HepG2 (cell line): ENCODE measurements at regions not wholly inside any gene's neighbourhood (a gene's known extent, or its start where the extent isn't known, plus 50 kb on each side); places are given as distances from the start of the nearest gene placed in this dataset.

Experiments used
- ATAC-seq: fragments of 200-7000 bp; cut with Tn5 transposase; 3 replicates; pipeline ENCODE4 v1.9.1; 2020; ENCODE audit warnings: mild to moderate bottlenecking, moderate library complexity
- BruUV-seq: library from RNA; stranded (reverse); fragments of 400-500 nt; replicated peaks from 2 replicates; lab custom pipeline; 2021; lab: Mats Ljungman, UMichigan
- CTCF ChIA-PET: fragments of 300-600 bp; formaldehyde crosslinking; extraction: SDS; loops from one replicate; lab custom pipeline; 2021; ENCODE audit warnings: low total read pairs, inconsistent platforms, low intra/inter-chr PET ratio; lab: Yijun Ruan, JAX
- POLR2A ChIA-PET: fragments of 350-600 bp; sonication (Branson Sonifier 250); formaldehyde crosslinking; loops from one replicate; lab custom pipeline; 2020; ENCODE audit warnings: antibody characterized with exemption, inconsistent platforms; lab: Yijun Ruan, JAX
- DNase-seq: peaks from one replicate; pipeline ENCODE4 v3.0.0-alpha.2; 2015; ENCODE audit warnings: low spot score
- FAIRE-seq: peaks from 3 replicates; lab custom pipeline; 2011; peaks lifted over from hg19 to GRCh38; lab: Jason Lieb, UNC
- H2AFZ ChIP-seq: one replicate; pipeline ENCODE4 v1.6.1; 2011; ENCODE audit warnings: low read length, inconsistent platforms
- H3K27ac ChIP-seq: fragments of 300-600 bp; 3 replicates; pipeline ENCODE4 v1.8.0; 2011; ENCODE audit warnings: mixed run types, mild to moderate bottlenecking, mixed read lengths, low read length, inconsistent platforms; ENCODE audit not compliant: insufficient read depth; ENCODE audit errors: extremely low read length
- H3K27me3 ChIP-seq, 2 experiments: fragments of 200-600 bp in 1 of 2; 2 replicates in 1 of 2; 3 replicates in 1 of 2; pipeline versions ENCODE4 v1.6.0 to v1.8.0; 2011; ENCODE audit warnings: low read length in 2 of 2, mild to moderate bottlenecking in 2 of 2, moderate library complexity in 2 of 2, inconsistent platforms in 1 of 2; ENCODE audit not compliant: insufficient read depth in 2 of 2, control insufficient read depth in 1 of 2
- H3K36me3 ChIP-seq, 2 experiments: fragments of 200-600 bp in 1 of 2; replicated peaks in 1 of 2; 2 replicates in 1 of 2; 3 replicates in 1 of 2; pipeline versions ENCODE4 v1.5.1 to v1.8.0; 2011; ENCODE audit warnings: low read length in 2 of 2, inconsistent platforms in 1 of 2; ENCODE audit not compliant: insufficient read depth in 2 of 2, control insufficient read depth in 1 of 2
- H3K4me1 ChIP-seq: 2 replicates; pipeline ENCODE4 v1.5.1; 2012; ENCODE audit warnings: low read length, inconsistent platforms; ENCODE audit not compliant: insufficient read depth
- H3K4me2 ChIP-seq: 2 replicates; pipeline ENCODE4 v1.6.0; 2011; ENCODE audit warnings: low read depth, low read length, inconsistent platforms
- H3K4me3 ChIP-seq, 3 experiments: fragments of 200-600 bp in 1 of 3; sonication (generic), shearing (Covaris generic) in 1 of 3; replicated peaks in 1 of 3; 2 replicates each; pipeline ENCODE4 v1.5.1; 2011 to 2016; ENCODE audit warnings: low read length in 3 of 3, inconsistent platforms in 2 of 3, low read depth in 2 of 3, mild to moderate bottlenecking in 2 of 3, control low read depth in 1 of 3, mixed read lengths in 1 of 3; ENCODE audit not compliant: insufficient read depth in 1 of 3
- H3K79me2 ChIP-seq: one replicate; pipeline ENCODE4 v1.6.1; 2011; ENCODE audit warnings: low read length, inconsistent platforms; ENCODE audit not compliant: insufficient read depth
- H3K9ac ChIP-seq: 2 replicates; pipeline ENCODE4 v1.6.0; 2011; ENCODE audit warnings: mild to moderate bottlenecking, low read depth, low read length, inconsistent platforms; ENCODE audit not compliant: insufficient read depth
- H3K9me3 ChIP-seq: 2 replicates; pipeline ENCODE4 v1.5.1; 2012; ENCODE audit warnings: mild to moderate bottlenecking, low read length
- H4K20me1 ChIP-seq: 2 replicates; pipeline ENCODE4 v1.6.0; 2011; ENCODE audit warnings: inconsistent platforms, mild to moderate bottlenecking, low read length, moderate library complexity; ENCODE audit not compliant: insufficient read depth
- JUN ChIP-seq: sonication (generic); formaldehyde crosslinking; IDR thresholded peaks from 2 replicates; pipeline ENCODE4 v1.4.0; 2020; ENCODE audit warnings: mild to moderate bottlenecking, missing genetic modification reagents
- KDM4B ChIP-seq: sonication (generic); formaldehyde crosslinking; IDR thresholded peaks from 2 replicates; pipeline ENCODE4 v1.4.0; 2020; ENCODE audit warnings: missing genetic modification reagents
- NR2F1 ChIP-seq, 2 experiments: fragments of 450-650 bp in 1 of 2; formaldehyde crosslinking in 1 of 2; IDR thresholded peaks; 2 replicates each; pipeline versions ENCODE4 v1.5.0 to v1.6.1; 2016 to 2020; ENCODE audit warnings: mild to moderate bottlenecking in 1 of 2, missing compliant biosample characterization in 1 of 2, missing genetic modification reagents in 1 of 2, moderate library complexity in 1 of 2
- POGZ ChIP-seq: sonication (generic); formaldehyde crosslinking; IDR thresholded peaks from 2 replicates; pipeline ENCODE4 v1.4.0; 2020; ENCODE audit warnings: mild to moderate bottlenecking, missing genetic modification reagents
- RXRB ChIP-seq: IDR thresholded peaks from 2 replicates; pipeline ENCODE4 v1.6.1; 2016; ENCODE audit warnings: borderline replicate concordance, missing genetic modification reagents, missing compliant biosample characterization
- SAFB2 ChIP-seq: sonication (generic); formaldehyde crosslinking; IDR thresholded peaks from 2 replicates; pipeline ENCODE4 v1.5.1; 2020; ENCODE audit warnings: missing genetic modification reagents, low read depth, mild to moderate bottlenecking, borderline replicate concordance
- SMARCE1 ChIP-seq: fragments of 450-650 bp; IDR thresholded peaks from 2 replicates; pipeline ENCODE4 v1.6.1; 2017; ENCODE audit warnings: borderline replicate concordance
- TCF7L2 ChIP-seq: IDR thresholded peaks from 2 replicates; pipeline ENCODE4 v1.6.1; 2011; ENCODE audit warnings: mild to moderate bottlenecking, low read depth, low read length, moderate library complexity
- ZBTB20 ChIP-seq: sonication (generic); formaldehyde crosslinking; IDR thresholded peaks from 2 replicates; pipeline ENCODE4 v1.8.1; 2023; ENCODE audit warnings: missing genetic modification reagents, low read depth, mild to moderate bottlenecking, borderline replicate concordance
- ZBTB3 ChIP-seq: sonication (generic); formaldehyde crosslinking; IDR thresholded peaks from 2 replicates; pipeline ENCODE4 v1.4.0; 2020; ENCODE audit warnings: low read depth, mild to moderate bottlenecking, moderate library complexity, missing genetic modification reagents, borderline replicate concordance
- ZC3H4 ChIP-seq: sonication (generic); formaldehyde crosslinking; IDR thresholded peaks from 2 replicates; pipeline ENCODE4 v1.4.0; 2020; ENCODE audit warnings: missing genetic modification reagents, borderline replicate concordance
- ZFP41 ChIP-seq: sonication (generic); formaldehyde crosslinking; IDR thresholded peaks from 2 replicates; pipeline ENCODE4 v1.4.0; 2020; ENCODE audit warnings: mild to moderate bottlenecking, missing genetic modification reagents, borderline replicate concordance
- ZNF629 ChIP-seq: sonication (generic); formaldehyde crosslinking; conservative IDR thresholded peaks from 2 replicates; pipeline ENCODE4 v1.5.0; 2020; ENCODE audit warnings: missing genetic modification reagents
- ZNF674 ChIP-seq: sonication (generic); formaldehyde crosslinking; IDR thresholded peaks from 2 replicates; pipeline ENCODE4 v1.5.0; 2020; ENCODE audit warnings: low read depth, mild to moderate bottlenecking, missing genetic modification reagents
- ZNF7 ChIP-seq: IDR thresholded peaks from 2 replicates; pipeline ENCODE4 v1.6.1; 2016; ENCODE audit warnings: missing biosample characterization, missing genetic modification reagents
- ZNF772 ChIP-seq: sonication (generic); formaldehyde crosslinking; IDR thresholded peaks from 2 replicates; pipeline ENCODE4 v1.5.0; 2020; ENCODE audit warnings: mild to moderate bottlenecking, missing genetic modification reagents
- WGBS: methylation state at CpG from one replicate; pipeline ENCODE4 v1.1.6; 2017; ENCODE audit warnings: low lambda C conversion rate; 5-methylcytosine and 5-hydroxymethylcytosine counted together
- in situ Hi-C: cut with HindIII; loops from 2 replicates; pipeline ENCODE4 v1.10.0; 2017; ENCODE audit warnings: low pct_unique_long_range_greater_than_20kb; ENCODE audit not compliant: extremely low pct_ligation_motif_present
- intact Hi-C: fragments of 100-400 bp; cut with micrococcal nuclease; formaldehyde crosslinking; loops from one replicate; pipeline ENCODE4 v1.10.0; 2022; ENCODE audit not compliant: unreplicated experiment
- TF ChIP-seq, protein P1 (sequence below): sonication (generic); formaldehyde crosslinking; IDR thresholded peaks from 2 replicates; pipeline ENCODE4 v1.4.0; 2020; ENCODE audit warnings: mild to moderate bottlenecking, missing genetic modification reagents, borderline replicate concordance
- TF ChIP-seq, protein P2 (sequence below): sonication (generic); formaldehyde crosslinking; IDR thresholded peaks from 2 replicates; pipeline ENCODE4 v1.8.1; 2023; ENCODE audit warnings: missing genetic modification reagents, inconsistent platforms, borderline replicate concordance
- TF ChIP-seq, protein P3 (sequence below): sonication (generic); formaldehyde crosslinking; IDR thresholded peaks from 2 replicates; pipeline ENCODE4 v1.5.0; 2020; ENCODE audit warnings: mild to moderate bottlenecking, missing genetic modification reagents

DNA sequence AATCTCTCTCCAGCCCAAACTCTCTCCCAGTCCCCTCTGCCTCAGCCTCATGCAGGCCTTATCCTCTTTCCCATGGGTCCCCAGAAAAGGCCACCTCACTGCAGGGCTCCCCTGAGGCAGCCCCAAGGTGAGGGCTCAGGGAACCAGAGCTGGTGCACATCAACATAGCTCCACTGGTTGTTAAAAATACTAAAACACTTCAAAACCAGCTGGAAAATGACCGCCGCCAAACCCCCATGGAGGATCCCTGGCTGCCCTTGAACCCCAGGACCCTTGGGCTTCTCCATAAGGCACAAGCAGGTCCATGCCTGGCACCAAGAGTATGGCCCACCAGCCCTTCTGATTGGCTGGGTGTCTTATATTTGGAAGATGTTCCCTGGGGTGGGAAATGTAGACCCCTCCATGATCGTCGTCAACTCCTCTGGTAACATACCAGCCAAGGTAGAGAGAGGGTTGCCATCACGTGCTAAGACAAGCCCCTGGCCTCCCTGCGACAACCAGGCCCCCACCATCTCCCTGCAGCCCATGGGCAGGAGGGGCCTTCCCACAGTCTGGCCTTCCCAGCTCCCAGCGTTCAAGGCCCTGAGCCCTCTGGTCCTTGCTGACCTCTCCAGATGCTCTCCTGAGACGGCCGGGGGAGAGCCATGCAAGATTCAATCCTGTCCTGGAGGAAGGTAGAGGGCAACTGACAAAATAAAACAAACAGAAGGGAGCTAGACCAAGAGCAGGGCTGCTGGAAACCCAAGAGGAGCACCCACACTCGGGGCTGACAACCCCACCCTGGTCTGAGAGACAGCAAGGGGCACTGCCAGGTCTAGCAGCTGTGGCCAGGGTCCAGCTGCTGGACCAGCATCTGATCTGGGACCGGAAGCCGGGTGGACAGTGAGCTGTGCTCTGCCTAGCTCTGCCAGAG, 132.1 kb upstream of the PRR20G start (continued):
- TF ChIP-seq ZNF772 (no peak), ZBTB20 (CRISPR knock-in tag) (no peak)

DNA sequence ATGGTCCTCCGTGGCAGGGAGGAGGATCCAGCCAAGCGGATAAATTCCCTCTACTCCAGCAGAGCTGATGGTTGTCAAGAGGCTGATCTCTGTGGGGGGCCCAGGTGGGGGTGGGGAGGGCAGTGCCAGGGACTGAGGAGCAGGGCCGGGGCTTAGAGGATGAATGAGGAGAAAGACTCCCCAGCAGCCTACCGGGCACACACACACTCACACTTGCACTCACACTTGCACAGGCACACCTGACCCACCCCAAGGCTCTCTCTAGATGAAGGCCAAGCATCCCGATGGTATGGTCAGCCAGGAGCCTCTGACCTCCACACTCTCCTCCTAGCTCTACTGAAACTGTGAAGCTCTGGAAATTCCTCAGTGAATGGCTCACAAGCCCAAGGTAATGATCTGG, 131.3 kb upstream of the PRR20G start:
- Histone ChIP-seq H3K27ac (no peak overlapping the region), H3K4me3 (no peak overlapping the region), H3K79me2 (no peaks in the 10 kb centered on the region), H3K36me3 (no peaks in the 10 kb centered on the region), H3K4me1 (no peaks in the 10 kb centered on the region), H4K20me1 (no peaks in the 10 kb centered on the region), H2AFZ (no peak overlapping the region)
- intact Hi-C loops = no loop called here
- TF ChIP-seq ZNF7 (CRISPR knock-in tag) = no peak
- no peak for TF ChIP-seq SAFB2
- TF ChIP-seq, protein P1, sequence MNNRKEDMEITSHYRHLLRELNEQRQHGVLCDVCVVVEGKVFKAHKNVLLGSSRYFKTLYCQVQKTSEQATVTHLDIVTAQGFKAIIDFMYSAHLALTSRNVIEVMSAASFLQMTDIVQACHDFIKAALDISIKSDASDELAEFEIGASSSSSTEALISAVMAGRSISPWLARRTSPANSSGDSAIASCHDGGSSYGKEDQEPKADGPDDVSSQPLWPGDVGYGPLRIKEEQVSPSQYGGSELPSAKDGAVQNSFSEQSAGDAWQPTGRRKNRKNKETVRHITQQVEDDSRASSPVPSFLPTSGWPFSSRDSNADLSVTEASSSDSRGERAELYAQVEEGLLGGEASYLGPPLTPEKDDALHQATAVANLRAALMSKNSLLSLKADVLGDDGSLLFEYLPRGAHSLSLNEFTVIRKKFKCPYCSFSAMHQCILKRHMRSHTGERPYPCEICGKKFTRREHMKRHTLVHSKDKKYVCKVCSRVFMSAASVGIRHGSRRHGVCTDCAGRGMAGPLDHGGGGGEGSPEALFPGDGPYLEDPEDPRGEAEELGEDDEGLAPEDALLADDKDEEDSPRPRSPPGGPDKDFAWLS (CRISPR knock-in tag) = no peak
- TF ChIP-seq, protein P2, sequence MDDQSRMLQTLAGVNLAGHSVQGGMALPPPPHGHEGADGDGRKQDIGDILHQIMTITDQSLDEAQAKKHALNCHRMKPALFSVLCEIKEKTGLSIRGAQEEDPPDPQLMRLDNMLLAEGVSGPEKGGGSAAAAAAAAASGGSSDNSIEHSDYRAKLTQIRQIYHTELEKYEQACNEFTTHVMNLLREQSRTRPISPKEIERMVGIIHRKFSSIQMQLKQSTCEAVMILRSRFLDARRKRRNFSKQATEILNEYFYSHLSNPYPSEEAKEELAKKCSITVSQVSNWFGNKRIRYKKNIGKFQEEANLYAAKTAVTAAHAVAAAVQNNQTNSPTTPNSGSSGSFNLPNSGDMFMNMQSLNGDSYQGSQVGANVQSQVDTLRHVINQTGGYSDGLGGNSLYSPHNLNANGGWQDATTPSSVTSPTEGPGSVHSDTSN = no peak
- TF ChIP-seq POGZ (CRISPR knock-in tag) = no peak
- no peak for TF ChIP-seq ZNF629 (CRISPR knock-in tag)
- TF ChIP-seq NR2F1 (CRISPR knock-in tag; IDR thresholded peaks at IDR 0.05) = no peak
- no peak for TF ChIP-seq ZFP41 (CRISPR knock-in tag)
- TF ChIP-seq ZBTB3 (CRISPR knock-in tag) = no peak
- TF ChIP-seq RXRB (CRISPR knock-in tag) = no peak
- TF ChIP-seq KDM4B = no peak
- no peak for TF ChIP-seq TCF7L2
- TF ChIP-seq SMARCE1 = no peak
- no peak for TF ChIP-seq JUN (CRISPR knock-in tag)
- TF ChIP-seq ZNF674 = no peak
- TF ChIP-seq ZC3H4 (CRISPR knock-in tag) = no peak
- TF ChIP-seq, protein P3, sequence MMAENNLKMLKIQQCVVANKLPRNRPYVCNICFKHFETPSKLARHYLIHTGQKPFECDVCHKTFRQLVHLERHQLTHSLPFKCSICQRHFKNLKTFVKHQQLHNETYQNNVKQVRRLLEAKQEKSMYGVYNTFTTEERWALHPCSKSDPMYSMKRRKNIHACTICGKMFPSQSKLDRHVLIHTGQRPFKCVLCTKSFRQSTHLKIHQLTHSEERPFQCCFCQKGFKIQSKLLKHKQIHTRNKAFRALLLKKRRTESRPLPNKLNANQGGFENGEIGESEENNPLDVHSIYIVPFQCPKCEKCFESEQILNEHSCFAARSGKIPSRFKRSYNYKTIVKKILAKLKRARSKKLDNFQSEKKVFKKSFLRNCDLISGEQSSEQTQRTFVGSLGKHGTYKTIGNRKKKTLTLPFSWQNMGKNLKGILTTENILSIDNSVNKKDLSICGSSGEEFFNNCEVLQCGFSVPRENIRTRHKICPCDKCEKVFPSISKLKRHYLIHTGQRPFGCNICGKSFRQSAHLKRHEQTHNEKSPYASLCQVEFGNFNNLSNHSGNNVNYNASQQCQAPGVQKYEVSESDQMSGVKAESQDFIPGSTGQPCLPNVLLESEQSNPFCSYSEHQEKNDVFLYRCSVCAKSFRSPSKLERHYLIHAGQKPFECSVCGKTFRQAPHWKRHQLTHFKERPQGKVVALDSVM (CRISPR knock-in tag) = no peak
- TF ChIP-seq, all 625 proteins: peak for 0
- DNase-seq (no peak), FAIRE-seq (no peak), ATAC-seq (no peak)
- ChIA-PET POLR2A (no interaction called here), CTCF (no interaction called here)
- in situ Hi-C loops = no loop called here
- Histone ChIP-seq H3K27me3 (peaks cover 6 to 65% of the 10 kb centered on the region in 2 experiments), H3K9ac (no peak overlapping the region), H3K4me2 (no peak overlapping the region), H3K9me3 (no peaks in the 10 kb centered on the region)
- BruUV-seq = no TSS peak
- 0% methylated on average over 2 of the region's 5 CpGs for WGBS
